ENCODE measurements at regions not wholly inside any gene's neighbourhood (a gene's known extent, or its start where the extent isn't known, plus 50 kb on each side); places are given as distances from the start of the nearest gene placed in this dataset.

DNA sequence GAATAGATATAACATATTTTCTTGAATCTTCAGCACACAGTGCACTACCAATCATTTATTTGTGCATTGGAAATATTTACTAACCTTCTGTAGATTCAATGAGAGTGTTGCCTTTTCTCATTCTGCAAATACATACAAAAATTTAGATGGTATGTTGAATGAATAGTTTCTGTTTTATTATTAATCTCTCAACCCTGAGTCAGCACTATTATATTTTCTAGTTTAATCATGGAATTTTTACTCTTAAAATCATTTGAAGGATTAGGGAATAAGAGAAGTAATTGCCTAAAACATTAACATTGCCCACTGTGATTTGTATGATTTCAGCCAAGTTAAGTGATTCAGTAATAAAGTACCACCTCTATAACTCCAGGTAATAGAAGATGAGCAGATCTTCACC, 370.2 kb upstream of the CDH7 start:
- Histone ChIP-seq H3K4me1 (no peaks in the 10 kb centered on the region), H3K36me3 (no peaks in the 10 kb centered on the region), H3K27ac (no peak overlapping the region), H3K27me3 (no peaks in the 10 kb centered on the region), H3K4me3 (no peak overlapping the region), H3K9me3 (no peaks in the 10 kb centered on the region)
- intact Hi-C loops (cut with DNase I; ENCODE audit: low total_unique reads) = no loop called here
- no peak for TF ChIP-seq POLR2A (IDR thresholded peaks at IDR 0.05)
- TF ChIP-seq, protein P1, sequence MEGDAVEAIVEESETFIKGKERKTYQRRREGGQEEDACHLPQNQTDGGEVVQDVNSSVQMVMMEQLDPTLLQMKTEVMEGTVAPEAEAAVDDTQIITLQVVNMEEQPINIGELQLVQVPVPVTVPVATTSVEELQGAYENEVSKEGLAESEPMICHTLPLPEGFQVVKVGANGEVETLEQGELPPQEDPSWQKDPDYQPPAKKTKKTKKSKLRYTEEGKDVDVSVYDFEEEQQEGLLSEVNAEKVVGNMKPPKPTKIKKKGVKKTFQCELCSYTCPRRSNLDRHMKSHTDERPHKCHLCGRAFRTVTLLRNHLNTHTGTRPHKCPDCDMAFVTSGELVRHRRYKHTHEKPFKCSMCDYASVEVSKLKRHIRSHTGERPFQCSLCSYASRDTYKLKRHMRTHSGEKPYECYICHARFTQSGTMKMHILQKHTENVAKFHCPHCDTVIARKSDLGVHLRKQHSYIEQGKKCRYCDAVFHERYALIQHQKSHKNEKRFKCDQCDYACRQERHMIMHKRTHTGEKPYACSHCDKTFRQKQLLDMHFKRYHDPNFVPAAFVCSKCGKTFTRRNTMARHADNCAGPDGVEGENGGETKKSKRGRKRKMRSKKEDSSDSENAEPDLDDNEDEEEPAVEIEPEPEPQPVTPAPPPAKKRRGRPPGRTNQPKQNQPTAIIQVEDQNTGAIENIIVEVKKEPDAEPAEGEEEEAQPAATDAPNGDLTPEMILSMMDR (IDR thresholded peaks at IDR 0.05) = no peak
- TF ChIP-seq POLR2AphosphoS5 (IDR thresholded peaks at IDR 0.05) = no peak
- DNase-seq (ENCODE audit: low spot score in 2 of 2) = no peak

DNA sequence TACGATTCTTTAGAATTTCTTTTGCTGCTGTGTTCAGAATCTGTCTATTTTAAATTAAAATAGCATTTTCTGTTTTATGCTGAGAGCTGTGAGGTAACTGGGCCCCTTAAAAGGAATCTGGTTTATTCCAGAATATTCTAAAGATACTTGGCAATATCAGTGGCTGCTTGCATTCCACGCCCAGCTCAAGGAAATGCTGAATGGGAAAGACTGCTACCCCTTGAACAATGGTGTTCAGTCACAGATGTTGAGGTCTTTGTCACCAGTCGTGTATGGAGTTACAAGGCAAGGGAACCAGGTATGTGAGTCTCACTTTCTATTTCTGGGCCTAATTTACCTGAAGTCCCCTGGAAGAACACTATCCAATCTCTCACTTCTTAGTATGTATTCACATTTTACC, 377.9 kb upstream of the CDH7 start:
- H3K27me3 ChIP-seq = no peaks in the 10 kb centered on the region
- no peak for DNase-seq (ENCODE audit: low spot score in 2 of 2)
- H3K4me3 ChIP-seq = no peak overlapping the region
- H3K27ac ChIP-seq = no peak overlapping the region
- no peaks in the 10 kb centered on the region for H3K9me3 ChIP-seq
- no peak for TF ChIP-seq POLR2AphosphoS5 (IDR thresholded peaks at IDR 0.05)
- no peak for TF ChIP-seq POLR2A (IDR thresholded peaks at IDR 0.05)
- TF ChIP-seq, protein P1 (IDR thresholded peaks at IDR 0.05) = no peak
- no peaks in the 10 kb centered on the region for H3K4me1 ChIP-seq
- H3K36me3 ChIP-seq = no peaks in the 10 kb centered on the region
- intact Hi-C loops (cut with DNase I; ENCODE audit: low total_unique reads) = no loop called here

DNA sequence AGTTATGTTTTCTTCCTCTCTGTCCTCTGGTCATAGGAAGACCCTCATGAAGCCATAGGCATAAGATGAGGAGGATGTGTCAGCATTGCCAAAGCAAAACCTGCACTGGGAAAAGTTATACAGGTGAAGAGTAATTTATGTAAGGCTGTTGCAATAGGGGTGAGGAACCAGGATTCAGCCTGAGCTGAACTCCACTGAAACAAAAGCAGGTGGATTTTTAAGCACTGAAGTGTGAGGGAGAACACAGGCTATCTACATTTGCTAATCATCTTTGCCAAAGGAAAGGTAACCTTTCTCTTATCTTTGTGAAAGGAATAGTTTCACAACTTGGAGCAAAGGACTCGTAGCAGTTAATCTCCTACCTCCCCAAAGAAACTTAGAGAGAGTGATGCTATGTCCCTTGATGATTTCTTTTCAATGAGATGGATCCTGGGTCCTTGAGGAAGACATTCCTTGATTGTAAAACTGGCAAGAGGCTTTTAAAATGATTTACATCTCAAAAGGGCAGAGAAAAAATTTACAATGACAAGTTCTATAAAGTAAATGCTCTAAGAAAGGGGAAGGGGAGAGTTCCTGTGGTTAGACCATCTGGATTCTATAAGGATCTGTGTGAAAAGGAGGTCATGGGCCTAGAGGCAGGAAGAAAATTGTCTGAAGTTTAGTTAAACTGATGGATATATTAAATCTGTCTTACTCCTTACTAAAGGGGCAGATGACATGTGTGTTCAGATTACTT, 385.4 kb upstream of the CDH7 start:
- intact Hi-C loops (cut with DNase I; ENCODE audit: low total_unique reads) = no loop called here

DNA sequence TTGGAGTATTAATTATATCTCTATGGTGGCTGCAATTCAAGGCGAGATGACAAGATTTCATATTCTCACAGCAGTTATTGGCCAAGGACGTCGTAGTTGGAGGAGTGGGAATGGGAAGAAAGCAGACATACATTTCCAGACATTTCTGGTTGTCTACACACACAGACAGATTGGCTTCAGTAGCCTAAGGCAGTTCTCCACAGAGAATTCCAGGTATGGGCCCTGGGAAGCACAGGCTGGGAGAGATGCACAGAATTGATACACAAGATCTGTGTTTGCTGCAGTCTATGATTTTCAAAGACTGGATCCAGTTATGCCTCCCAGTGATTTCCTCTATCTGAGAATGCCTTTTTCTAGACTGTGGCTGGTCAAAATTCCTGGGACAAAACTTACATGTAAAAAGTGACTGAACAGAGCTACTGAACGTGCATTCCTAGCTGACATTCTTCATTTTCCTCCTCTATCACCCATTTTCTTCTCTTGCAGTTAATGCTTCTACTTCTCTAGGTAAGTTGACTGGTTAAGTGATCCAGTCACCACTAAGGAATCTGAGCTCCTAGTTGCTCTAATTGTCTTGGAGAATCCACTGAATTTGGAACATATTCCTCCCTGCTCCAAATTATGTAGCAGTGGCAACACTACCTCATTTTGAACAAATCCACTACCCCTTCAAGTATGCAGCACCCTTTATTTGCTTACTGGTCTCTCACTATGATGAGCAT, 386.7 kb upstream of the CDH7 start:
- TF ChIP-seq POLR2AphosphoS5 (IDR thresholded peaks at IDR 0.05) (no peak), POLR2A (IDR thresholded peaks at IDR 0.05) (no peak)
- TF ChIP-seq, protein P1 (IDR thresholded peaks at IDR 0.05) = no peak
- DNase-seq (ENCODE audit: low spot score in 2 of 2) = no peak

More for the DNA sequence above, 385.4 kb upstream of the CDH7 start:
- Histone ChIP-seq H3K27ac (no peak overlapping the region), H3K27me3 (no peaks in the 10 kb centered on the region), H3K9me3 (no peaks in the 10 kb centered on the region), H3K4me3 (no peak overlapping the region), H3K36me3 (no peaks in the 10 kb centered on the region), H3K4me1 (no peaks in the 10 kb centered on the region)
- TF ChIP-seq POLR2AphosphoS5 (IDR thresholded peaks at IDR 0.05) (no peak), POLR2A (IDR thresholded peaks at IDR 0.05) (no peak)
- TF ChIP-seq, protein P1 (IDR thresholded peaks at IDR 0.05) = no peak
- DNase-seq (ENCODE audit: low spot score in 2 of 2) = no peak

DNA sequence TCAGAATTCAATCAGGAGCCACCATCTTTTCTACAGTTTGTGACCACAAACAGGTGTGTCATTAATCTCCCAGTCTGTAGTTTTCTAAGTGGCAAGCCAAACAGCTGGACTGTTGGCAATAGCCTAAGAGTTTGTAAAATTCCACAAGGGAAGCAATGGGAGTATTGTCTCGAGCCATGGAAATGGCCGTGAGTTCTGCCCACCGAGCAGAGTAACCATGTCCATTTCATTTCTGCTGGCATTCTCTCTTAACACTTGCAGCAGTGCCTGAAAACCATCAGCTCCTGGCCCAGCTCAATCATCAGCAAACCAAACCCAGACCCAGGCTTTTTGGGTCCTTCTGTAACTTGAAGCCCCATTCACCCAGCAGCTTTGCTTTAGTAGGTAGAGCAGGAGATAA, 387.8 kb upstream of the CDH7 start:
- no peak overlapping the region for H3K4me3 ChIP-seq
- TF ChIP-seq POLR2A (IDR thresholded peaks at IDR 0.05) (no peak), POLR2AphosphoS5 (IDR thresholded peaks at IDR 0.05) (no peak)
- TF ChIP-seq, protein P1 (IDR thresholded peaks at IDR 0.05) = no peak
- DNase-seq (ENCODE audit: low spot score in 2 of 2) = no peak
- no peaks in the 10 kb centered on the region for H3K4me1 ChIP-seq
- H3K9me3 ChIP-seq = no peaks in the 10 kb centered on the region
- no peak overlapping the region for H3K27ac ChIP-seq
- no peaks in the 10 kb centered on the region for H3K36me3 ChIP-seq
- intact Hi-C loops (cut with DNase I; ENCODE audit: low total_unique reads) = no loop called here
- no peaks in the 10 kb centered on the region for H3K27me3 ChIP-seq

More for the DNA sequence above, 386.7 kb upstream of the CDH7 start:
- Histone ChIP-seq H3K4me1 (no peaks in the 10 kb centered on the region), H3K9me3 (no peaks in the 10 kb centered on the region), H3K27ac (no peak overlapping the region), H3K4me3 (no peak overlapping the region), H3K27me3 (no peaks in the 10 kb centered on the region), H3K36me3 (no peaks in the 10 kb centered on the region)
- intact Hi-C loops (cut with DNase I; ENCODE audit: low total_unique reads) = no loop called here
